HCT116 (cell line): ENCODE measurements at regions not wholly inside any gene's neighbourhood (a gene's known extent, or its start where the extent isn't known, plus 50 kb on each side); places are given as distances from the start of the nearest gene placed in this dataset.

ENCODE experiments used
- ATAC-seq: fragments of 200-7000 bp; cut with Tn5 transposase; 2 replicates; pipeline ENCODE4 v1.9.1; 2020; ENCODE audit warnings: mild to moderate bottlenecking, moderate library complexity
- BruUV-seq: library from RNA; stranded (reverse); fragments of 400-500 nt; replicated peaks from 2 replicates; lab custom pipeline; 2021; lab: Mats Ljungman, UMichigan
- CTCF ChIA-PET: fragments of 300-600 bp; sonication (Branson Sonifier 250); formaldehyde crosslinking; loops from one replicate; lab custom pipeline; 2021; ENCODE audit warnings: antibody characterized with exemption; lab: Charles Lee
- POLR2A ChIA-PET: fragments of 300-600, 350-600 bp; sonication (Branson Sonifier 250); formaldehyde crosslinking; loops from one replicate; lab custom pipeline; 2021; ENCODE audit warnings: antibody characterized with exemption; lab: Charles Lee
- RAD21 ChIA-PET, 2 experiments: fragments of 300-600 bp; sonication (Branson Sonifier 250); formaldehyde crosslinking; loops; one replicate each; lab custom pipeline; 2023; ENCODE audit warnings: low total read pairs in 2 of 2; ENCODE audit not compliant: uncharacterized antibody in 2 of 2, unreplicated experiment in 2 of 2, low non-redundant PET in 1 of 2; lab: Charles Lee
- DNase-seq: peaks from one replicate; pipeline ENCODE4 v3.0.0-alpha.2; 2010; ENCODE audit warnings: low read depth, low spot score
- H2AFZ ChIP-seq: fragments of 200-600 bp; shearing (Covaris generic), sonication (generic); 2 replicates; pipeline ENCODE4 v1.6.1; 2017; ENCODE audit warnings: low read depth, mixed run types, mixed read lengths, antibody characterized with exemption, low read length; ENCODE audit not compliant: poor library complexity, severe bottlenecking
- H3K27ac ChIP-seq: 2 replicates; pipeline ENCODE4 v1.5.1; 2012; ENCODE audit warnings: low read depth, low read length
- H3K27me3 ChIP-seq: fragments of 200-600 bp; sonication (generic); 2 replicates; pipeline ENCODE4 v1.6.1; 2016; ENCODE audit warnings: mixed run types, low read length, mixed read lengths; ENCODE audit not compliant: insufficient read depth
- H3K36me3 ChIP-seq, 2 experiments: fragments of 200-500 bp in 1 of 2; fragments of 200-600 bp in 1 of 2; sonication (Bioruptor generic) in 1 of 2; sonication (generic) in 1 of 2; 2 replicates each; pipeline versions ENCODE4 v1.5.1 to v1.6.1; 2014 to 2016; ENCODE audit warnings: low read length in 2 of 2, inconsistent platforms in 1 of 2, mixed read lengths in 1 of 2, mixed run types in 1 of 2; ENCODE audit not compliant: insufficient read depth in 2 of 2, control insufficient read depth in 1 of 2
- H3K4me1 ChIP-seq, 2 experiments: fragments of 200-600 bp in 1 of 2; sonication (generic) in 1 of 2; 2 replicates each; pipeline versions ENCODE4 v1.5.1 to v1.6.1; 2012 to 2017; ENCODE audit warnings: low read length in 2 of 2, inconsistent platforms in 1 of 2, mild to moderate bottlenecking in 1 of 2, mixed read lengths in 1 of 2, mixed run types in 1 of 2, moderate library complexity in 1 of 2; ENCODE audit not compliant: insufficient read depth in 2 of 2, control insufficient read depth in 1 of 2
- H3K4me2 ChIP-seq: fragments of 200-600 bp; sonication (generic); 2 replicates; pipeline ENCODE4 v1.6.1; 2017; ENCODE audit warnings: mixed run types, low read length, mixed read lengths
- H3K4me3 ChIP-seq, 2 experiments: fragments of 200-600 bp in 1 of 2; sonication (generic) in 1 of 2; replicated peaks in 1 of 2; 2 replicates each; pipeline ENCODE4 v1.5.1; 2011 to 2016; ENCODE audit warnings: low read length in 2 of 2, control low read depth in 1 of 2, low read depth in 1 of 2, mild to moderate bottlenecking in 1 of 2, mixed read lengths in 1 of 2, mixed run types in 1 of 2
- H3K79me2 ChIP-seq: fragments of 200-600 bp; sonication (generic); 2 replicates; pipeline ENCODE4 v1.6.1; 2017; ENCODE audit warnings: mild to moderate bottlenecking, mixed run types, low read length, moderate library complexity, mixed read lengths; ENCODE audit not compliant: insufficient read depth
- H3K9ac ChIP-seq: fragments of 200-600 bp; sonication (generic); 2 replicates; pipeline ENCODE4 v1.6.1; 2016; ENCODE audit warnings: low read length, mixed read lengths
- H3K9me2 ChIP-seq: fragments of 200-600 bp; sonication (generic), shearing (Covaris generic); 2 replicates; pipeline ENCODE4 v1.6.1; 2017; ENCODE audit warnings: mixed run types, mild to moderate bottlenecking, moderate library complexity; ENCODE audit not compliant: insufficient read depth
- H3K9me3 ChIP-seq, 2 experiments: fragments of 200-500 bp in 1 of 2; fragments of 200-600 bp in 1 of 2; sonication (Bioruptor generic) in 1 of 2; sonication (generic) in 1 of 2; 2 replicates each; pipeline ENCODE4 v1.6.1; 2014 to 2017; ENCODE audit warnings: low read length in 2 of 2, mixed read lengths in 2 of 2, inconsistent platforms in 1 of 2, low read depth in 1 of 2, mild to moderate bottlenecking in 1 of 2, mixed run types in 1 of 2, moderate library complexity in 1 of 2; ENCODE audit not compliant: control insufficient read depth in 1 of 2, insufficient read depth in 1 of 2
- H4K20me1 ChIP-seq: fragments of 200-600 bp; sonication (generic), shearing (Covaris generic); 2 replicates; pipeline ENCODE4 v1.6.1; 2017; ENCODE audit warnings: mixed run types, mild to moderate bottlenecking, moderate library complexity; ENCODE audit not compliant: insufficient read depth
- CBX3 ChIP-seq: IDR thresholded peaks from 2 replicates; pipeline ENCODE4 v1.6.1; 2012; ENCODE audit warnings: low read depth
- CEBPB ChIP-seq: IDR thresholded peaks from 2 replicates; pipeline ENCODE4 v1.6.1; 2012; ENCODE audit warnings: low read depth
- EGR1 ChIP-seq: IDR thresholded peaks from 2 replicates; pipeline ENCODE4 v1.6.1; 2012; ENCODE audit warnings: low read depth
- ELF1 ChIP-seq: IDR thresholded peaks from 2 replicates; pipeline ENCODE4 v1.6.1; 2012; ENCODE audit warnings: low read depth, borderline replicate concordance
- FOSL1 ChIP-seq: IDR thresholded peaks from 2 replicates; pipeline ENCODE4 v1.6.1; 2012; ENCODE audit warnings: low read depth
- JUND ChIP-seq: IDR thresholded peaks from 2 replicates; pipeline ENCODE4 v1.6.1; 2012
- POLR2A ChIP-seq: IDR thresholded peaks from 2 replicates; pipeline ENCODE4 v1.7.0; 2011; ENCODE audit warnings: borderline replicate concordance; ENCODE audit not compliant: insufficient read depth, insufficient read length; ENCODE audit errors: extremely low read depth
- RAD21 ChIP-seq: IDR thresholded peaks from 2 replicates; pipeline ENCODE4 v1.6.1; 2012; ENCODE audit warnings: low read depth, mild to moderate bottlenecking
- SIN3A ChIP-seq: IDR thresholded peaks from 2 replicates; pipeline ENCODE4 v1.6.1; 2012; ENCODE audit warnings: low read depth
- SP1 ChIP-seq: IDR thresholded peaks from 2 replicates; pipeline ENCODE4 v1.6.1; 2012; ENCODE audit warnings: low read depth
- SRF ChIP-seq: IDR thresholded peaks from 2 replicates; pipeline ENCODE4 v1.6.1; 2012; ENCODE audit warnings: low read depth
- YY1 ChIP-seq: IDR thresholded peaks from 2 replicates; pipeline ENCODE4 v1.6.1; 2011; ENCODE audit warnings: low read length, low read depth, moderate library complexity, mild to moderate bottlenecking; ENCODE audit not compliant: insufficient replicate concordance; ENCODE audit errors: extremely low read depth
- intact Hi-C: fragments of 100-400 bp; cut with micrococcal nuclease; formaldehyde crosslinking; loops from 2 replicates; pipeline ENCODE4 v1.10.0; 2022
- TF ChIP-seq, protein P1 (sequence below): IDR thresholded peaks from 2 replicates; pipeline ENCODE4 v1.6.1; 2012
- TF ChIP-seq, protein P2 (sequence below): IDR thresholded peaks from 2 replicates; pipeline ENCODE4 v1.6.1; 2012; ENCODE audit warnings: low read depth
- TF ChIP-seq, protein P3 (sequence below): IDR thresholded peaks from 2 replicates; pipeline ENCODE4 v1.6.1; 2012

DNA sequence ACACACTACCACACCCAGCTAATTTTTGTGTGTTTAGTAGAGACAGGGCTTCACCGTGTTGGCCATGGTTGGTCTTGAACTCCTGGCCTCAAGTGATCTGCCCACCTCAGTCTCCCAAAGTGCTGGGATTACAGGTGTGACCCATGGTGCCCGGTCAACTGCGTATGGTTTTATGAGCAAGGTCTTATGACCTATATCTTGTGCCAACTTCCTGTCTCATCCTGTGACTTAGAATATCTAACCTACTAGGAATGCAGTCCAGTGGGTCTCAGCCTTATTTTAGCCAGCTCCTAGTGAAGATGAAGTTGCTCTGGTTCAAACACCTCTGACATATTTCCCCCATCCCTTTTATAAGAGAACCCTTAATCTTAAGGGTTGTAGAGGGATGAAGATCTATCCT is 66.1 kb upstream of the OR5AN1 start:
- CTCF ChIA-PET = no interaction called here

More for the DNA sequence above, 66.1 kb upstream of the OR5AN1 start:
- H3K27me3 ChIP-seq = peaks cover 19% of the 10 kb centered on the region
- RAD21 ChIA-PET = no interaction called here
- H3K36me3 ChIP-seq = no peaks in the 10 kb centered on the region
- H2AFZ ChIP-seq = no peak overlapping the region
- H3K79me2 ChIP-seq = no peaks in the 10 kb centered on the region
- no peaks in the 10 kb centered on the region for H3K9me2 ChIP-seq
- DNase-seq (no peak), ATAC-seq (no peak)
- H3K4me3 ChIP-seq = no peak overlapping the region
- H3K9ac ChIP-seq = no peak overlapping the region
- no peaks in the 10 kb centered on the region for H3K9me3 ChIP-seq
- TF ChIP-seq EGR1 (no peak), CBX3 (no peak), SP1 (no peak), SRF (no peak), POLR2A (no peak), YY1 (no peak), JUND (no peak), CEBPB (no peak), ELF1 (no peak), FOSL1 (no peak), SIN3A (no peak), RAD21 (no peak)
- TF ChIP-seq, protein P1, sequence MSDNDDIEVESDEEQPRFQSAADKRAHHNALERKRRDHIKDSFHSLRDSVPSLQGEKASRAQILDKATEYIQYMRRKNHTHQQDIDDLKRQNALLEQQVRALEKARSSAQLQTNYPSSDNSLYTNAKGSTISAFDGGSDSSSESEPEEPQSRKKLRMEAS = no peak
- TF ChIP-seq, protein P2, sequence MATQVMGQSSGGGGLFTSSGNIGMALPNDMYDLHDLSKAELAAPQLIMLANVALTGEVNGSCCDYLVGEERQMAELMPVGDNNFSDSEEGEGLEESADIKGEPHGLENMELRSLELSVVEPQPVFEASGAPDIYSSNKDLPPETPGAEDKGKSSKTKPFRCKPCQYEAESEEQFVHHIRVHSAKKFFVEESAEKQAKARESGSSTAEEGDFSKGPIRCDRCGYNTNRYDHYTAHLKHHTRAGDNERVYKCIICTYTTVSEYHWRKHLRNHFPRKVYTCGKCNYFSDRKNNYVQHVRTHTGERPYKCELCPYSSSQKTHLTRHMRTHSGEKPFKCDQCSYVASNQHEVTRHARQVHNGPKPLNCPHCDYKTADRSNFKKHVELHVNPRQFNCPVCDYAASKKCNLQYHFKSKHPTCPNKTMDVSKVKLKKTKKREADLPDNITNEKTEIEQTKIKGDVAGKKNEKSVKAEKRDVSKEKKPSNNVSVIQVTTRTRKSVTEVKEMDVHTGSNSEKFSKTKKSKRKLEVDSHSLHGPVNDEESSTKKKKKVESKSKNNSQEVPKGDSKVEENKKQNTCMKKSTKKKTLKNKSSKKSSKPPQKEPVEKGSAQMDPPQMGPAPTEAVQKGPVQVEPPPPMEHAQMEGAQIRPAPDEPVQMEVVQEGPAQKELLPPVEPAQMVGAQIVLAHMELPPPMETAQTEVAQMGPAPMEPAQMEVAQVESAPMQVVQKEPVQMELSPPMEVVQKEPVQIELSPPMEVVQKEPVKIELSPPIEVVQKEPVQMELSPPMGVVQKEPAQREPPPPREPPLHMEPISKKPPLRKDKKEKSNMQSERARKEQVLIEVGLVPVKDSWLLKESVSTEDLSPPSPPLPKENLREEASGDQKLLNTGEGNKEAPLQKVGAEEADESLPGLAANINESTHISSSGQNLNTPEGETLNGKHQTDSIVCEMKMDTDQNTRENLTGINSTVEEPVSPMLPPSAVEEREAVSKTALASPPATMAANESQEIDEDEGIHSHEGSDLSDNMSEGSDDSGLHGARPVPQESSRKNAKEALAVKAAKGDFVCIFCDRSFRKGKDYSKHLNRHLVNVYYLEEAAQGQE = no peak
- TF ChIP-seq, protein P3, sequence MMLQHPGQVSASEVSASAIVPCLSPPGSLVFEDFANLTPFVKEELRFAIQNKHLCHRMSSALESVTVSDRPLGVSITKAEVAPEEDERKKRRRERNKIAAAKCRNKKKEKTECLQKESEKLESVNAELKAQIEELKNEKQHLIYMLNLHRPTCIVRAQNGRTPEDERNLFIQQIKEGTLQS = no peak
- BruUV-seq = no TSS peak
- POLR2A ChIA-PET = no interaction called here
- H3K4me2 ChIP-seq = no peak overlapping the region
- no peak overlapping the region for H3K27ac ChIP-seq
- H3K4me1 ChIP-seq = no peaks in the 10 kb centered on the region
- no peaks in the 10 kb centered on the region for H4K20me1 ChIP-seq
- intact Hi-C loops = no loop called here
